ENCODE measurements at regions not wholly inside any gene's neighbourhood (a gene's known extent, or its start where the extent isn't known, plus 50 kb on each side); places are given as distances from the start of the nearest gene placed in this dataset.

DNA sequence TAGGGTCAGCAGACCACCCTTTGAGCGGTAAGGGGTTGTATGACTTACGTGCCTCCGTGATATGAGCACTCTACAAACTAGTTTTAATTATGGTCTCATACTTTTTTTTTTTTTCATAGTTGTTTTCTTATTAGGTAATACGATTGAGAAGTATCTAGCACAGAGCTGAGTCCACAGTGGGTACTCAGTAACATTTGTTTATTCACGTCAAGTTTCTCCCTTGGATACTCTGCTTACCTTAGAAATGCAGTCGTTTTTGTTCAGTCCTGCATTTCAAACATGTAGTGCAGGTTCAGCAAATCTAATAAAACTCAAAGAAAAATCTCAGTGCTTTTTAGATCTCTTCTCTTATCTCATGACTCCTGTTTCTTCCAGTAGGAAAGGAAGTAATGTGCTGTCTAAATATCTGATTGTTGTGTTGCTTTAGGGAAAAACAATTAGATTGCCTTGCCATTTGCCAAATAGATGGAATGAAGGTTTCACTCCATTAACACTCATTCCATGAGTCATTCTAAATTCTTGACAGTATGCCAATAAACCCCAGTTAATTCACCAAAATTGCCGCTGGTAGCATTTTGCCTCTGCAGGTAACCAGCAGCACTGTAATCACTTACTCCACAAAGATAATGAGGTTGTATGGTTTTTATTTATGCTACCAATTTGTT is 118.9 kb downstream of the PTCSC3 start:
- Histone ChIP-seq H3K4me3 (ENCODE audit: low read length, poor library complexity, severe bottlenecking) (no peak overlapping the region), H3F3A (ENCODE audit: low read depth) (no peaks in the 10 kb centered on the region), H3K9me2 (replicated peaks; ENCODE audit: low read depth, low read length) (no peaks in the 10 kb centered on the region), H3K27me3 (ENCODE audit: insufficient read depth, low read length, poor library complexity, severe bottlenecking) (no peaks in the 10 kb centered on the region), H4K20me1 (ENCODE audit: insufficient read depth, low read length, poor library complexity, severe bottlenecking) (no peaks in the 10 kb centered on the region), H3K4me2 (ENCODE audit: low read depth, low read length, poor library complexity, severe bottlenecking) (no peak overlapping the region), H3K36me3 (ENCODE audit: insufficient read depth, low read length) (no peaks in the 10 kb centered on the region), H3K9ac (ENCODE audit: low read depth, low read length, poor library complexity, severe bottlenecking) (no peak overlapping the region), H2AFZ (ENCODE audit: low read length) (no peak overlapping the region), H3K79me2 (ENCODE audit: insufficient read depth, low read length) (no peaks in the 10 kb centered on the region), H3K9me3 (ENCODE audit: insufficient read depth, low read depth, low read length) (no peaks in the 10 kb centered on the region), H3K4me1 (ENCODE audit: insufficient read depth, low read length, poor library complexity, severe bottlenecking) (no peaks in the 10 kb centered on the region)
- TF ChIP-seq EZH2phosphoT487 (IDR thresholded peaks at IDR 0.05; ENCODE audit: borderline replicate concordance), result no peak
- TF ChIP-seq, protein P1, sequence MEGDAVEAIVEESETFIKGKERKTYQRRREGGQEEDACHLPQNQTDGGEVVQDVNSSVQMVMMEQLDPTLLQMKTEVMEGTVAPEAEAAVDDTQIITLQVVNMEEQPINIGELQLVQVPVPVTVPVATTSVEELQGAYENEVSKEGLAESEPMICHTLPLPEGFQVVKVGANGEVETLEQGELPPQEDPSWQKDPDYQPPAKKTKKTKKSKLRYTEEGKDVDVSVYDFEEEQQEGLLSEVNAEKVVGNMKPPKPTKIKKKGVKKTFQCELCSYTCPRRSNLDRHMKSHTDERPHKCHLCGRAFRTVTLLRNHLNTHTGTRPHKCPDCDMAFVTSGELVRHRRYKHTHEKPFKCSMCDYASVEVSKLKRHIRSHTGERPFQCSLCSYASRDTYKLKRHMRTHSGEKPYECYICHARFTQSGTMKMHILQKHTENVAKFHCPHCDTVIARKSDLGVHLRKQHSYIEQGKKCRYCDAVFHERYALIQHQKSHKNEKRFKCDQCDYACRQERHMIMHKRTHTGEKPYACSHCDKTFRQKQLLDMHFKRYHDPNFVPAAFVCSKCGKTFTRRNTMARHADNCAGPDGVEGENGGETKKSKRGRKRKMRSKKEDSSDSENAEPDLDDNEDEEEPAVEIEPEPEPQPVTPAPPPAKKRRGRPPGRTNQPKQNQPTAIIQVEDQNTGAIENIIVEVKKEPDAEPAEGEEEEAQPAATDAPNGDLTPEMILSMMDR (conservative IDR thresholded peaks at IDR 0.05; ENCODE audit: low read length), result no peak

DNA sequence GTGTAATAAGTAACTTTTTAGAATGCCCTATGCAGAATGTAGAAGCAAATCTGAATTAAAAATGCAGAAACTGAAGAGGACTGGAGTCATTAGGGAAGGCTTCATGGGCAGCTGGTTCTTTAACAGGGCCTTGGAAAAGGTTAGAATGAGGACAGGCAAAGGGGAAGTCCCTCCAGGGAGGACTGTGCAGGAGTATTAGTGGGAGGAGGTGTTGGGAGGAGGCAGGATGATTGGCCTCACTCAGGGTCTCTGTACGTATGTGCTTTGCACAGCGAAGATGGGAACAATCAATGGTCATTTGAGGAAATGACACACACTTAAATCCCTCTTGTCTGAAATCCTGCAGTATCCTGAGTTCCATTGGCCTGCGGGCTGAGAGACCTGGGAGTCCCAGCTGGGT is 119.7 kb downstream of the PTCSC3 start:
- H3K9me2 ChIP-seq (replicated peaks; ENCODE audit: low read depth, low read length), result no peaks in the 10 kb centered on the region
- no peak overlapping the region for H3K4me2 ChIP-seq (ENCODE audit: low read depth, low read length, poor library complexity, severe bottlenecking)
- no peak for TF ChIP-seq EZH2phosphoT487 (IDR thresholded peaks at IDR 0.05; ENCODE audit: borderline replicate concordance)
- TF ChIP-seq, protein P1 (conservative IDR thresholded peaks at IDR 0.05; ENCODE audit: low read length), result no peak
- no peaks in the 10 kb centered on the region for H3F3A ChIP-seq (ENCODE audit: low read depth)
- H3K36me3 ChIP-seq (ENCODE audit: insufficient read depth, low read length), result no peaks in the 10 kb centered on the region
- H3K4me3 ChIP-seq (ENCODE audit: low read length, poor library complexity, severe bottlenecking), result no peak overlapping the region
- no peaks in the 10 kb centered on the region for H3K4me1 ChIP-seq (ENCODE audit: insufficient read depth, low read length, poor library complexity, severe bottlenecking)
- no peak overlapping the region for H3K9ac ChIP-seq (ENCODE audit: low read depth, low read length, poor library complexity, severe bottlenecking)
- H3K79me2 ChIP-seq (ENCODE audit: insufficient read depth, low read length), result no peaks in the 10 kb centered on the region
- no peak overlapping the region for H2AFZ ChIP-seq (ENCODE audit: low read length)
- H4K20me1 ChIP-seq (ENCODE audit: insufficient read depth, low read length, poor library complexity, severe bottlenecking), result no peaks in the 10 kb centered on the region
- no peaks in the 10 kb centered on the region for H3K27me3 ChIP-seq (ENCODE audit: insufficient read depth, low read length, poor library complexity, severe bottlenecking)
- no peaks in the 10 kb centered on the region for H3K9me3 ChIP-seq (ENCODE audit: insufficient read depth, low read depth, low read length)

DNA sequence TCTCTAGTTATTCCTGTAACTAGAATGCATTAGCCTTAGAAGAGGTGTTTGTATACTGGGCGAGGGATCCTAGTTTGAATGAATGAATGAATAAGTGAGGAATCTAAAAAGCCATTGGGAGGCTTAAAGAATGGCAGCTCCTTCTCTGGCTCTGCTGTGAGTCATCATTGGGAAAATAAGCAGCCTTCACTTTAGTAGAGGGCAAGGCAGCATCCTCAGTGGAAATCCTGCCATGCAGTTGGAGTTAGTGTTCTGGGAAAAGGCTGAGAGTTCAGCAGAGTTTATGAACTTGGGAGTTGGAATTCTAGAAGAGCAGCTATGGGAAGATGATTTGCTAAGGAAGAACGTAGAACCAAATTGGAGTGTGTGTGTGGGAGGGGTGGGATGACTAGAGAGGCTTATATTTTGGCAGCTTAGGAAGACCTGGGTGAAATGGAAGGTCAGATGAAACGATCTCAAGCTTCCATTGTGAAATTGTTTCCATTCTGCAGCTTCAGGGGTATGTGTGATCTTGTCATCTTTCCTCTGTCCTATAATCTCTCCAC is 120.8 kb downstream of the PTCSC3 start:
- H3K9me2 ChIP-seq (replicated peaks; ENCODE audit: low read depth, low read length), result no peaks in the 10 kb centered on the region

More for the DNA sequence above, 120.8 kb downstream of the PTCSC3 start:
- no peak overlapping the region for H3K9ac ChIP-seq (ENCODE audit: low read depth, low read length, poor library complexity, severe bottlenecking)
- TF ChIP-seq, protein P1 (conservative IDR thresholded peaks at IDR 0.05; ENCODE audit: low read length), result no peak
- TF ChIP-seq EZH2phosphoT487 (IDR thresholded peaks at IDR 0.05; ENCODE audit: borderline replicate concordance), result no peak
- no peaks in the 10 kb centered on the region for H3K4me1 ChIP-seq (ENCODE audit: insufficient read depth, low read length, poor library complexity, severe bottlenecking)
- H3K27me3 ChIP-seq (ENCODE audit: insufficient read depth, low read length, poor library complexity, severe bottlenecking), result no peaks in the 10 kb centered on the region
- no peaks in the 10 kb centered on the region for H4K20me1 ChIP-seq (ENCODE audit: insufficient read depth, low read length, poor library complexity, severe bottlenecking)
- H3K4me2 ChIP-seq (ENCODE audit: low read depth, low read length, poor library complexity, severe bottlenecking), result no peak overlapping the region
- H3F3A ChIP-seq (ENCODE audit: low read depth), result no peaks in the 10 kb centered on the region
- no peaks in the 10 kb centered on the region for H3K36me3 ChIP-seq (ENCODE audit: insufficient read depth, low read length)
- H2AFZ ChIP-seq (ENCODE audit: low read length), result no peak overlapping the region
- no peaks in the 10 kb centered on the region for H3K9me3 ChIP-seq (ENCODE audit: insufficient read depth, low read depth, low read length)
- H3K79me2 ChIP-seq (ENCODE audit: insufficient read depth, low read length), result no peaks in the 10 kb centered on the region
- H3K4me3 ChIP-seq (ENCODE audit: low read length, poor library complexity, severe bottlenecking), result no peak overlapping the region

Data from Loucy (cell line).